Progenitor cell of endocrine pancreas (in vitro differentiated cells): ENCODE measurements at regions not wholly inside any gene's neighbourhood (a gene's known extent, or its start where the extent isn't known, plus 50 kb on each side); places are given as distances from the start of the nearest gene placed in this dataset.

Experiments
- DNase-seq: peaks from one replicate; pipeline ENCODE4 v3.0.0; 2021; ENCODE audit warnings: low spot score; ENCODE audit not compliant: unreplicated experiment
- H3K27ac Mint-ChIP-seq: 2 replicates; pipeline ENCODE4 v1.8.0; 2021; ENCODE audit warnings: mild to moderate bottlenecking, moderate library complexity, mixed read lengths
- H3K27me3 Mint-ChIP-seq: 2 replicates; pipeline ENCODE4 v1.8.0; 2021; ENCODE audit warnings: mixed read lengths
- H3K36me3 Mint-ChIP-seq: 2 replicates; pipeline ENCODE4 v1.8.0; 2022; ENCODE audit warnings: mixed read lengths; ENCODE audit not compliant: insufficient read depth
- H3K4me1 Mint-ChIP-seq: 2 replicates; pipeline ENCODE4 v1.8.0; 2021; ENCODE audit warnings: low read depth, mixed read lengths
- H3K4me3 Mint-ChIP-seq: 2 replicates; pipeline ENCODE4 v1.8.0; 2021; ENCODE audit warnings: low read depth, mild to moderate bottlenecking, moderate library complexity, mixed read lengths
- H3K9me3 Mint-ChIP-seq: 2 replicates; pipeline ENCODE4 v1.8.0; 2021; ENCODE audit warnings: low read depth, mixed read lengths
- CTCF ChIP-seq: fragments of 200-600 bp; sonication (generic); IDR thresholded peaks from one replicate; pipeline ENCODE4 v1.5.0; 2021; ENCODE audit warnings: antibody characterized with exemption, mild to moderate bottlenecking; ENCODE audit not compliant: unreplicated experiment

GRCh38 chr5:77885519-77885918 is 109.4 kb upstream of the TBCA start:
- TF ChIP-seq CTCF = no peak
- Mint-ChIP-seq H3K9me3 (no peaks in the 10 kb centered on the region), H3K27me3 (peaks cover 33% of the 10 kb centered on the region), H3K4me3 (no peak overlapping the region), H3K36me3 (no peaks in the 10 kb centered on the region), H3K4me1 (no peaks in the 10 kb centered on the region), H3K27ac (no peak overlapping the region)
- no peak for DNase-seq

GRCh38 chr5:77882670-77883257 is 106.6 kb upstream of the TBCA start:
- DNase-seq = no peak
- H3K27ac Mint-ChIP-seq = no peak overlapping the region

GRCh38 chr5:77881528-77881927 is 105.4 kb upstream of the TBCA start:
- Mint-ChIP-seq H3K4me1 (no peaks in the 10 kb centered on the region), H3K27me3 (peaks cover 45% of the 10 kb centered on the region), H3K27ac (no peak overlapping the region), H3K36me3 (no peaks in the 10 kb centered on the region), H3K4me3 (no peak overlapping the region), H3K9me3 (no peaks in the 10 kb centered on the region)
- TF ChIP-seq CTCF = no peak
- DNase-seq = no peak

More at GRCh38 chr5:77882670-77883257, 106.6 kb upstream of the TBCA start:
- H3K9me3 Mint-ChIP-seq = no peaks in the 10 kb centered on the region
- TF ChIP-seq CTCF = no peak
- H3K36me3 Mint-ChIP-seq = no peaks in the 10 kb centered on the region
- H3K4me3 Mint-ChIP-seq = no peak overlapping the region
- peaks cover 43% of the 10 kb centered on the region for H3K27me3 Mint-ChIP-seq
- no peaks in the 10 kb centered on the region for H3K4me1 Mint-ChIP-seq

- TF ChIP-seq CTCF = no peak
- Mint-ChIP-seq H3K27ac (no peak overlapping the region), H3K27me3 (peaks cover 55% of the 10 kb centered on the region), H3K4me3 (no peak overlapping the region), H3K36me3 (no peaks in the 10 kb centered on the region), H3K4me1 (no peaks in the 10 kb centered on the region), H3K9me3 (no peaks in the 10 kb centered on the region)
- no peak for DNase-seq
Observed at GRCh38 chr5:77877516-77878355, 101.6 kb upstream of the TBCA start.

GRCh38 chr5:77876862-77877502 is 100.8 kb upstream of the TBCA start:
- H3K4me1 Mint-ChIP-seq = no peaks in the 10 kb centered on the region
- H3K9me3 Mint-ChIP-seq = no peaks in the 10 kb centered on the region
- no peak for DNase-seq
- no peaks in the 10 kb centered on the region for H3K36me3 Mint-ChIP-seq
- TF ChIP-seq CTCF = no peak
- H3K27me3 Mint-ChIP-seq = peaks cover 55% of the 10 kb centered on the region
- H3K27ac Mint-ChIP-seq = no peak overlapping the region
- H3K4me3 Mint-ChIP-seq = no peak overlapping the region
